GM19372 (cell line): ENCODE measurements at regions not wholly inside any gene's neighbourhood (a gene's known extent, or its start where the extent isn't known, plus 50 kb on each side); places are given as distances from the start of the nearest gene placed in this dataset.
"Not testable (repeated sequence)": the region's sequence is repeated elsewhere in the genome, so short reads cannot be mapped to it uniquely, and the experiment has no call there.

ENCODE experiments used
- ATAC-seq: cut with Tn5 transposase; IDR thresholded peaks from one replicate; pipeline ENCODE4 v1.9.1; 2021; ENCODE audit warnings: mild to moderate bottlenecking, low read depth, moderate library complexity; ENCODE audit not compliant: unreplicated experiment

GRCh38 chr10:4224178-4224577, 439.2 kb upstream of the KLF6 start:
- ATAC-seq = no peak

- ATAC-seq = not testable (repeated sequence)
Measured at GRCh38 chr10:4221310-4221709, 436.3 kb upstream of the KLF6 start.

GRCh38 chr10:4219901-4220300, 434.9 kb upstream of the KLF6 start:
- ATAC-seq = no peak

- no peak for ATAC-seq
Measured at GRCh38 chr10:4217653-4218052, 432.6 kb upstream of the KLF6 start.

GRCh38 chr10:4217187-4217586, 432.2 kb upstream of the KLF6 start:
- no peak for ATAC-seq

GRCh38 chr10:4216726-4217125, 431.7 kb upstream of the KLF6 start:
- no peak for ATAC-seq

- ATAC-seq = no peak
Measured at GRCh38 chr10:4215963-4216575, 431.1 kb upstream of the KLF6 start.

GRCh38 chr10:4215485-4215884, 430.5 kb upstream of the KLF6 start:
- ATAC-seq = no peak

GRCh38 chr10:4214908-4215307, 429.9 kb upstream of the KLF6 start:
- no peak for ATAC-seq

- no peak for ATAC-seq
Measured at GRCh38 chr10:4213441-4213840, 428.4 kb upstream of the KLF6 start.

GRCh38 chr10:4212111-4212630, 427.2 kb upstream of the KLF6 start:
- ATAC-seq = no peak

GRCh38 chr10:4208499-4208898, 423.5 kb upstream of the KLF6 start:
- ATAC-seq = no peak

GRCh38 chr10:4205113-4205512, 420.1 kb upstream of the KLF6 start:
- ATAC-seq = no peak

GRCh38 chr10:4202938-4203337, 417.9 kb upstream of the KLF6 start:
- no peak for ATAC-seq

GRCh38 chr10:4201866-4202825, 417.1 kb upstream of the KLF6 start:
- no peak for ATAC-seq

GRCh38 chr10:4199196-4199595, 414.2 kb upstream of the KLF6 start:
- ATAC-seq = no peak

GRCh38 chr10:4198216-4198615, 413.2 kb upstream of the KLF6 start:
- ATAC-seq = no peak

GRCh38 chr10:4197676-4198075, 412.7 kb upstream of the KLF6 start:
- no peak for ATAC-seq

- no peak for ATAC-seq
Measured at GRCh38 chr10:4196771-4197390, 411.9 kb upstream of the KLF6 start.

GRCh38 chr10:4196183-4196582, 411.2 kb upstream of the KLF6 start:
- ATAC-seq = no peak

- ATAC-seq = no peak
Measured at GRCh38 chr10:4195213-4195612, 410.2 kb upstream of the KLF6 start.
